NB4 (cell line): ENCODE measurements at regions not wholly inside any gene's neighbourhood (a gene's known extent, or its start where the extent isn't known, plus 50 kb on each side); places are given as distances from the start of the nearest gene placed in this dataset.

ENCODE experiments used
- CTCF ChIP-seq: IDR thresholded peaks from one replicate; pipeline ENCODE4 v1.5.1; 2012; ENCODE audit warnings: low read depth, low read length
- MAX ChIP-seq: IDR thresholded peaks from 2 replicates; pipeline ENCODE4 v1.6.1; 2011; ENCODE audit warnings: low read depth, low read length
- POLR2A ChIP-seq: IDR thresholded peaks from 2 replicates; pipeline ENCODE4 v1.6.1; 2011; ENCODE audit warnings: mild to moderate bottlenecking; ENCODE audit not compliant: insufficient read length; ENCODE audit errors: extremely low read depth

GRCh38 chr9:129397335-129397734 is 219.3 kb upstream of the IER5L start:
- no peak for TF ChIP-seq CTCF
- no peak for TF ChIP-seq POLR2A
- TF ChIP-seq MAX, result no peak
